ENCODE measurements at regions not wholly inside any gene's neighbourhood (a gene's known extent, or its start where the extent isn't known, plus 50 kb on each side); places are given as distances from the start of the nearest gene placed in this dataset.

DNA sequence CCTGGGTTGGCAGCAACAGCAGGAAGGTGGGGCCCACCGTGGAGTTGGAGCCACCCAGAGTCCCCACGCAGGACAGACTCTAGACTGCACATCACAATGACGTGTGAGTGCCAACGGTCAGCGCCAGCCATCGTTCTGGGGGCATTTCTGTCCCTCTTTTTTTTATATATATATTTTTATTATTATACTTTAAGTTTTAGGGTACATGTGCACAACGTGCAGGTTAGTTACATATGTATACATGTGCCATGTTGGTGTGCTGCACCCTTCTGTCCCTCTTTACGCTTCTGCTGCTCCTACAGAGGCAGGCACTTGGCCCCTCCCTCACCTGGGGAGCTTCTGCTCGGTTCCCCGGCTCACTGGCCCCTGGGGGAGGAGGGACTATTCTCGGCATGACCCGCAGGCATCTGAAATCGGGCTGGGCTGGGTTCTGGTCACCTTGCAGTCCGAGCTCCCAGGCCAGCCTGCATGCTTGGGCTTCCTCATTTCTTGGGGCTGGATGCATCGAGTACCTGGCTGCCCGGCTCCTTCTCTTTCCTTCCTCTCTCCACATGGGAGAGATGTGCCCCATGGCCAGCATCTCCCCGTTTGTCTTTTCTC is 787.4 kb downstream of the TBC1D22A start:
- TF ChIP-seq, protein P1, sequence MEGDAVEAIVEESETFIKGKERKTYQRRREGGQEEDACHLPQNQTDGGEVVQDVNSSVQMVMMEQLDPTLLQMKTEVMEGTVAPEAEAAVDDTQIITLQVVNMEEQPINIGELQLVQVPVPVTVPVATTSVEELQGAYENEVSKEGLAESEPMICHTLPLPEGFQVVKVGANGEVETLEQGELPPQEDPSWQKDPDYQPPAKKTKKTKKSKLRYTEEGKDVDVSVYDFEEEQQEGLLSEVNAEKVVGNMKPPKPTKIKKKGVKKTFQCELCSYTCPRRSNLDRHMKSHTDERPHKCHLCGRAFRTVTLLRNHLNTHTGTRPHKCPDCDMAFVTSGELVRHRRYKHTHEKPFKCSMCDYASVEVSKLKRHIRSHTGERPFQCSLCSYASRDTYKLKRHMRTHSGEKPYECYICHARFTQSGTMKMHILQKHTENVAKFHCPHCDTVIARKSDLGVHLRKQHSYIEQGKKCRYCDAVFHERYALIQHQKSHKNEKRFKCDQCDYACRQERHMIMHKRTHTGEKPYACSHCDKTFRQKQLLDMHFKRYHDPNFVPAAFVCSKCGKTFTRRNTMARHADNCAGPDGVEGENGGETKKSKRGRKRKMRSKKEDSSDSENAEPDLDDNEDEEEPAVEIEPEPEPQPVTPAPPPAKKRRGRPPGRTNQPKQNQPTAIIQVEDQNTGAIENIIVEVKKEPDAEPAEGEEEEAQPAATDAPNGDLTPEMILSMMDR (IDR thresholded peaks at IDR 0.05), result no peak
- no peak for TF ChIP-seq POLR2A (IDR thresholded peaks at IDR 0.05)
- TF ChIP-seq EP300 (IDR thresholded peaks at IDR 0.05), result no peak
